ENCODE measurements at regions not wholly inside any gene's neighbourhood (a gene's known extent, or its start where the extent isn't known, plus 50 kb on each side); places are given as distances from the start of the nearest gene placed in this dataset.

DNA sequence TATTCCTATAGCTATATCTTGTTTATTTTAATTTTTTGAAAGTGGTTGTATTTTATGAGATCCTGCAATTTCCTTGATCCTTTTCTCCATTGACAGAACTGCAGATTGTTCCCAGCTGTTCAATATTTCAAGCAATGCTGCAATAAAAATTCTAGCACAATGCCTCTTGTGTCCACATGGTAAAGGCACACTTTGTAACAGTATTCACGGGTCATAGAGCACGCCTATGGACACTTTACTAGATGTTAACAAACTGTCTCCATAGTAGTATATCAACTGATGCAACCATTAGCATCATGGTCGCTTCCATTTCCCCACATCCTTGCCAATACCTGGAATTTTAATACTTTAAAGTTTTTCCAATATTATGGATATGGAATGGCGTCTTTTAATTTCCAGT, 123.9 kb upstream of the FZD8 start:
- Histone ChIP-seq H3K27me3 (ENCODE audit: control insufficient read depth in 3 of 3, insufficient read depth in 3 of 3, low read length in 2 of 3) (no peaks in the 10 kb centered on the region), H3K9ac (ENCODE audit: insufficient read depth in 1 of 2, low read length in 2 of 2) (no peak overlapping the region), H3K27ac (ENCODE audit: low read depth in 1 of 2, low read length in 1 of 2) (no peak overlapping the region), H3K9me3 (ENCODE audit: control insufficient read depth in 4 of 4, insufficient read depth in 3 of 4, low read length in 3 of 4) (no peaks in the 10 kb centered on the region), H3K4me1 (ENCODE audit: control insufficient read depth in 5 of 5, insufficient read depth in 5 of 5, low read length in 5 of 5) (peaks cover 0 to 8% (median 3%) of the 10 kb centered on the region in 5 donors), H3K36me3 (ENCODE audit: control insufficient read depth in 4 of 4, insufficient read depth in 4 of 4, low read length in 4 of 4) (no peaks in the 10 kb centered on the region), H3K4me3 (no peak overlapping the region)
- 92 to 94% methylated on average over 4 of the region's 4 CpGs for WGBS, 2 donors
- TF ChIP-seq, protein P1, sequence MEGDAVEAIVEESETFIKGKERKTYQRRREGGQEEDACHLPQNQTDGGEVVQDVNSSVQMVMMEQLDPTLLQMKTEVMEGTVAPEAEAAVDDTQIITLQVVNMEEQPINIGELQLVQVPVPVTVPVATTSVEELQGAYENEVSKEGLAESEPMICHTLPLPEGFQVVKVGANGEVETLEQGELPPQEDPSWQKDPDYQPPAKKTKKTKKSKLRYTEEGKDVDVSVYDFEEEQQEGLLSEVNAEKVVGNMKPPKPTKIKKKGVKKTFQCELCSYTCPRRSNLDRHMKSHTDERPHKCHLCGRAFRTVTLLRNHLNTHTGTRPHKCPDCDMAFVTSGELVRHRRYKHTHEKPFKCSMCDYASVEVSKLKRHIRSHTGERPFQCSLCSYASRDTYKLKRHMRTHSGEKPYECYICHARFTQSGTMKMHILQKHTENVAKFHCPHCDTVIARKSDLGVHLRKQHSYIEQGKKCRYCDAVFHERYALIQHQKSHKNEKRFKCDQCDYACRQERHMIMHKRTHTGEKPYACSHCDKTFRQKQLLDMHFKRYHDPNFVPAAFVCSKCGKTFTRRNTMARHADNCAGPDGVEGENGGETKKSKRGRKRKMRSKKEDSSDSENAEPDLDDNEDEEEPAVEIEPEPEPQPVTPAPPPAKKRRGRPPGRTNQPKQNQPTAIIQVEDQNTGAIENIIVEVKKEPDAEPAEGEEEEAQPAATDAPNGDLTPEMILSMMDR (IDR thresholded peaks at IDR 0.05; ENCODE audit: control extremely low read depth, extremely low read depth): no peak
- DNase-seq (no peak), ATAC-seq (ENCODE audit: insufficient read depth, low FRiP score) (no peak)

DNA sequence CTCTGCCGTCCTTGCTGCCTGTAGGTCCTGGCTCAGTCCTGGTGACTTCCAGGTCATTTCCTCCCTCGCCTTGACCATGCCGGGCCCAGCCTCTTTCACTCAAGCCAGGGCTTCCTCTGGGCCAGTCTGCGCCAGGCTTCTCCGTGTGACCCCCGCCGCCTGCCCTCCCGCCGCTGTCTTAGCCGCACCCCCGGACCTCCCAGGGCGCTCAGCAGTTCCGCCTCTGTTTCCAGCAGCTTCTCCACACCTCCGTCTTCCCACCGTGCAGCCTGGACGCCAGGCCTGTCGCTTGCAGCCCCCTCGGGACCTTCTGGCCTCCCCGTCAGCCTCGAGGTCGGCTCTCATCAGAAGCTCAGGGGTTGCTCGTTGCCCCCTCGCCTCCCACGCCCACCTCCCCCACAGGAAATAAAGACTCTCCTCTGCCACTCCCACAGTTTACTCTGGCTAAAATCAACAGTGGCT, 123.0 kb upstream of the FZD8 start:
- ATAC-seq (ENCODE audit: insufficient read depth, low FRiP score) (peak; percentile 19), DNase-seq (peak; percentile 38 to 44 (median 42))
- no peak overlapping the region for H3K4me3 ChIP-seq
- H3K36me3 ChIP-seq (ENCODE audit: control insufficient read depth in 4 of 4, insufficient read depth in 4 of 4, low read length in 4 of 4): no peaks in the 10 kb centered on the region
- peaks cover 0 to 8% (median 2%) of the 10 kb centered on the region in 5 donors for H3K4me1 ChIP-seq (ENCODE audit: control insufficient read depth in 5 of 5, insufficient read depth in 5 of 5, low read length in 5 of 5)
- TF ChIP-seq, protein P1 (IDR thresholded peaks at IDR 0.05; ENCODE audit: control extremely low read depth, extremely low read depth): no peak
- H3K27ac ChIP-seq (ENCODE audit: low read depth in 1 of 2, low read length in 1 of 2): peak overlapping the region in 1 of 2 donors; percentile 46
- H3K9ac ChIP-seq (ENCODE audit: insufficient read depth in 1 of 2, low read length in 2 of 2): peak overlapping the region in 1 of 2 donors; percentile 9
- H3K27me3 ChIP-seq (ENCODE audit: control insufficient read depth in 3 of 3, insufficient read depth in 3 of 3, low read length in 2 of 3): no peaks in the 10 kb centered on the region
- 9 to 12% methylated on average over 23 to 24 of the region's 24 CpGs for WGBS, 2 donors
- no peaks in the 10 kb centered on the region for H3K9me3 ChIP-seq (ENCODE audit: control insufficient read depth in 4 of 4, insufficient read depth in 3 of 4, low read length in 3 of 4)

DNA sequence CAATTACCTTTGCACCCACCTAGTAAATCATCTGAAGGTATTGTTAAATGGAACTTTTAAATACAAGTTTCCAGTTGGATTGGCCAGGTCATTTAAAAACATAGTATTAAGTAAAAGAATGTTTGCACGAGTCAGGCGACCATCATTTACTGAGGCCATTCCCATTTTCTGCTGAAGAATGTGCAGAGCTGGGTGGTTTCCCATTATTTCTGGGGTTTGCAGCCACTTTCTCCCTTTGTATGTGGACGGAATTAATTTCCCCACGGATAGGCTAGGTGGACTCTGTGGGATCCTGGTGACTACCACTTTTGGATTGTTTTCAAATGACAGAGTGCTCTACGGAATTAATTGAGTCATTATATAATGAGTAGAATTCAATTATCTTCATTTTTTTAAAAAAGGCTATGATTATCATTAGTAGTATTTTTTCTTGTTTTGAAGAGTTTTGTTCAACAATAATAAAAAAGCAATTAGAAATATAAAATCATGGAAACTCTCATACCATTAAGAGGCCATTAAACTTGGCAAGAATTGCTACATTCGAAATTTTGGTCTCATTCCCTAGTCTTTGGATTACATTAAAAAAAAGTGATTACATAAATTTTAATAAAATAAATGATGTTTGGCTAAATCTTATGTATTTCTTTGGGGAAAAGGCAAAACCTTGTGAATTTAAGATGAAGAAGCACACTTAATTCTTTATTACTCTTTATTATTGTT, 120.4 kb upstream of the FZD8 start:
- WGBS, 2 donors: 86 to 88% methylated on average over 6 of the region's 6 CpGs
- no peak overlapping the region for H3K4me3 ChIP-seq
- H3K36me3 ChIP-seq (ENCODE audit: control insufficient read depth in 4 of 4, insufficient read depth in 4 of 4, low read length in 4 of 4): no peaks in the 10 kb centered on the region
- H3K27me3 ChIP-seq (ENCODE audit: control insufficient read depth in 3 of 3, insufficient read depth in 3 of 3, low read length in 2 of 3): no peaks in the 10 kb centered on the region
- H3K27ac ChIP-seq (ENCODE audit: low read depth in 1 of 2, low read length in 1 of 2): no peak overlapping the region
- TF ChIP-seq, protein P1 (IDR thresholded peaks at IDR 0.05; ENCODE audit: control extremely low read depth, extremely low read depth): no peak
- H3K9me3 ChIP-seq (ENCODE audit: control insufficient read depth in 4 of 4, insufficient read depth in 3 of 4, low read length in 3 of 4): peaks cover 0 to 3% (median 0%) of the 10 kb centered on the region in 4 donors
- peaks cover 0 to 8% (median 2%) of the 10 kb centered on the region in 5 donors for H3K4me1 ChIP-seq (ENCODE audit: control insufficient read depth in 5 of 5, insufficient read depth in 5 of 5, low read length in 5 of 5)
- H3K9ac ChIP-seq (ENCODE audit: insufficient read depth in 1 of 2, low read length in 2 of 2): no peak overlapping the region
- ATAC-seq (ENCODE audit: insufficient read depth, low FRiP score) (no peak), DNase-seq (no peak)
